NCI-H128 (cell line): ENCODE measurements at regions not wholly inside any gene's neighbourhood (a gene's known extent, or its start where the extent isn't known, plus 50 kb on each side); places are given as distances from the start of the nearest gene placed in this dataset.
"Not testable (repeated sequence)": the region's sequence is repeated elsewhere in the genome, so short reads cannot be mapped to it uniquely, and the experiment has no call there.

ENCODE experiments used
- DNase-seq: peaks from one replicate; lab custom pipeline; 2025; ENCODE audit not compliant: unreplicated experiment; lab: John Stamatoyannopoulos, UW

- no peak for DNase-seq
These were observed 927.2 kb downstream of the BRINP3 start for GRCh38 chr1:189550498-189550897.

- no peak for DNase-seq
These were observed 913.9 kb downstream of the BRINP3 start for GRCh38 chr1:189563784-189564183.

GRCh38 chr1:189567890-189568289 lies 909.8 kb downstream of the BRINP3 start:
- no peak for DNase-seq

GRCh38 chr1:189596197-189596596 lies 881.5 kb downstream of the BRINP3 start:
- no peak for DNase-seq

GRCh38 chr1:189597083-189597482 lies 880.6 kb downstream of the BRINP3 start:
- DNase-seq = peak; percentile 78

- DNase-seq = no peak
These were observed 872.4 kb downstream of the BRINP3 start for GRCh38 chr1:189605226-189605625.

GRCh38 chr1:189606047-189606446 lies 871.6 kb downstream of the BRINP3 start:
- no peak for DNase-seq

- DNase-seq = no peak
These were observed 870.7 kb downstream of the BRINP3 start for GRCh38 chr1:189606795-189607476.

GRCh38 chr1:189607477-189608096 lies 870.1 kb downstream of the BRINP3 start:
- DNase-seq = no peak

- no peak for DNase-seq
These were observed 868.5 kb downstream of the BRINP3 start for GRCh38 chr1:189609167-189609566.

GRCh38 chr1:189616893-189617292 lies 860.8 kb downstream of the BRINP3 start:
- no peak for DNase-seq

GRCh38 chr1:189619682-189620332 lies 857.9 kb downstream of the BRINP3 start:
- DNase-seq = peak; percentile 66

- no peak for DNase-seq
These were observed 857.2 kb downstream of the BRINP3 start for GRCh38 chr1:189620471-189620870.

- no peak for DNase-seq
These were observed 854.3 kb downstream of the BRINP3 start for GRCh38 chr1:189623336-189623735.

- no peak for DNase-seq
These were observed 850.2 kb downstream of the BRINP3 start for GRCh38 chr1:189627427-189627826.

GRCh38 chr1:189628857-189629256 lies 848.8 kb downstream of the BRINP3 start:
- DNase-seq = no peak

- no peak for DNase-seq
These were observed 844.0 kb downstream of the BRINP3 start for GRCh38 chr1:189633658-189634057.

GRCh38 chr1:189637041-189637440 lies 840.6 kb downstream of the BRINP3 start:
- no peak for DNase-seq

GRCh38 chr1:189644156-189644555 lies 833.5 kb downstream of the BRINP3 start:
- not testable (repeated sequence) for DNase-seq

GRCh38 chr1:189644970-189645369 lies 832.7 kb downstream of the BRINP3 start:
- no peak for DNase-seq

GRCh38 chr1:189646066-189646465 lies 831.6 kb downstream of the BRINP3 start:
- DNase-seq = no peak

GRCh38 chr1:189654906-189655305 lies 822.8 kb downstream of the BRINP3 start:
- DNase-seq = no peak
